ENCODE measurements at regions not wholly inside any gene's neighbourhood (a gene's known extent, or its start where the extent isn't known, plus 50 kb on each side); places are given as distances from the start of the nearest gene placed in this dataset.

GRCh38 chr7:13159003-13159402 is 471.6 kb downstream of the ARL4A start:
- H3K36me3 ChIP-seq (ENCODE audit: insufficient read depth, low read length, poor library complexity, severe bottlenecking): no peaks in the 10 kb centered on the region
- peaks cover 36% of the 10 kb centered on the region for H3K27me3 ChIP-seq (replicated peaks; ENCODE audit: insufficient read depth, low read depth, low read length, poor library complexity)
- H3K4me3 ChIP-seq (ENCODE audit: low read depth, low read length, poor library complexity, severe bottlenecking): no peak overlapping the region
- intact Hi-C loops (cut with micrococcal nuclease; ENCODE audit: unreplicated experiment): no loop called here
- no peak for TF ChIP-seq CTCF (conservative IDR thresholded peaks at IDR 0.05; ENCODE audit: low read depth, low read length)
- TF ChIP-seq EZH2 (IDR thresholded peaks at IDR 0.05; ENCODE audit: borderline replicate concordance, low read depth, low read length, poor library complexity, severe bottlenecking): no peak
- no peak for DNase-seq (ENCODE audit: low spot score)
- H3K27ac ChIP-seq (ENCODE audit: low read depth, low read length, poor library complexity, severe bottlenecking): no peak overlapping the region
- ChIA-PET POLR2A (ENCODE audit: low non-redundant PET) (interaction anchor here (0.7 kb wide), 1 partner anchor 10 kb away, joined by 5 read pairs; no protein-coding TSS in a partner anchor), CTCF (no interaction called here)
- no peaks in the 10 kb centered on the region for H3K9me3 ChIP-seq (ENCODE audit: low read depth, low read length, poor library complexity, severe bottlenecking)
- no peaks in the 10 kb centered on the region for H3K4me1 ChIP-seq (ENCODE audit: insufficient read depth, low read length, poor library complexity, severe bottlenecking)
- no TSS peak for BruUV-seq (replicated peaks)

- POLR2A ChIA-PET (ENCODE audit: low non-redundant PET): interaction anchor here (0.7 kb wide), 1 partner anchor 11 kb away, joined by 5 read pairs; no protein-coding TSS in a partner anchor
- no TSS peak for BruUV-seq (replicated peaks)
- H3K9me3 ChIP-seq (ENCODE audit: low read depth, low read length, poor library complexity, severe bottlenecking): no peaks in the 10 kb centered on the region
- intact Hi-C loops (cut with micrococcal nuclease; ENCODE audit: unreplicated experiment): no loop called here
- H3K27me3 ChIP-seq (replicated peaks; ENCODE audit: insufficient read depth, low read depth, low read length, poor library complexity): peaks cover 42% of the 10 kb centered on the region
- CTCF ChIA-PET: no interaction called here
- no peak for DNase-seq (ENCODE audit: low spot score)
- H3K4me3 ChIP-seq (ENCODE audit: low read depth, low read length, poor library complexity, severe bottlenecking): no peak overlapping the region
- TF ChIP-seq CTCF (conservative IDR thresholded peaks at IDR 0.05; ENCODE audit: low read depth, low read length) (no peak), EZH2 (IDR thresholded peaks at IDR 0.05; ENCODE audit: borderline replicate concordance, low read depth, low read length, poor library complexity, severe bottlenecking) (no peak)
- H3K36me3 ChIP-seq (ENCODE audit: insufficient read depth, low read length, poor library complexity, severe bottlenecking): no peaks in the 10 kb centered on the region
- H3K27ac ChIP-seq (ENCODE audit: low read depth, low read length, poor library complexity, severe bottlenecking): no peak overlapping the region
- no peaks in the 10 kb centered on the region for H3K4me1 ChIP-seq (ENCODE audit: insufficient read depth, low read length, poor library complexity, severe bottlenecking)
These were observed 472.2 kb downstream of the ARL4A start for GRCh38 chr7:13159467-13160184.

GRCh38 chr7:13161125-13161524 is 473.7 kb downstream of the ARL4A start:
- no peaks in the 10 kb centered on the region for H3K4me1 ChIP-seq (ENCODE audit: insufficient read depth, low read length, poor library complexity, severe bottlenecking)
- no peak for DNase-seq (ENCODE audit: low spot score)
- H3K9me3 ChIP-seq (ENCODE audit: low read depth, low read length, poor library complexity, severe bottlenecking): no peaks in the 10 kb centered on the region
- H3K27me3 ChIP-seq (replicated peaks; ENCODE audit: insufficient read depth, low read depth, low read length, poor library complexity): peaks cover 45% of the 10 kb centered on the region
- ChIA-PET CTCF (no interaction called here), POLR2A (ENCODE audit: low non-redundant PET) (no interaction called here)
- intact Hi-C loops (cut with micrococcal nuclease; ENCODE audit: unreplicated experiment): no loop called here
- H3K36me3 ChIP-seq (ENCODE audit: insufficient read depth, low read length, poor library complexity, severe bottlenecking): no peaks in the 10 kb centered on the region
- no TSS peak for BruUV-seq (replicated peaks)
- no peak for TF ChIP-seq EZH2 (IDR thresholded peaks at IDR 0.05; ENCODE audit: borderline replicate concordance, low read depth, low read length, poor library complexity, severe bottlenecking)
- TF ChIP-seq CTCF (conservative IDR thresholded peaks at IDR 0.05; ENCODE audit: low read depth, low read length): no peak
- no peak overlapping the region for H3K4me3 ChIP-seq (ENCODE audit: low read depth, low read length, poor library complexity, severe bottlenecking)
- H3K27ac ChIP-seq (ENCODE audit: low read depth, low read length, poor library complexity, severe bottlenecking): no peak overlapping the region
